GM19395 (cell line): ENCODE measurements at regions not wholly inside any gene's neighbourhood (a gene's known extent, or its start where the extent isn't known, plus 50 kb on each side); places are given as distances from the start of the nearest gene placed in this dataset.
"Not testable (repeated sequence)": the region's sequence is repeated elsewhere in the genome, so short reads cannot be mapped to it uniquely, and the experiment has no call there.

Experiments used
- ATAC-seq: cut with Tn5 transposase; IDR thresholded peaks from one replicate; pipeline ENCODE4 v1.9.1; 2021; ENCODE audit warnings: mild to moderate bottlenecking, moderate library complexity; ENCODE audit not compliant: unreplicated experiment

DNA sequence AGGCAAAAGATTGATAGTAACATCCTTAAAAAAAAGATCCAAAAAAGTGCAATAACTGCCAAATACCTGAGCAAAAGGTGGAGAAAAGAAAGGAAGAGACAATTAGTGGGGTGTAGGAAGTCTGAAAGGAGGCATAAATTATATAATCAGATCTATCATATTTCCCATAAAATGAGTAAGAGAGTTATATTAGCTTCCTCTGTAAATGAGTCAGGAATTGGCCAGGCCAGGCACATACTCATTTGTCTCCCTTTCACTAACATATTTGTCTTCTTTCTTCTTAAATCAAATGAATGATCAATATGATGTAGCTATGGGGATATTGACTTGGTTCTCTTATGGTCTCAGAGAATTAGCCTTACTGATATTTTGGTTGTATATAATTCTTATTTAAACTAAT, 292.3 kb upstream of the CADM2 start:
- ATAC-seq = no peak

DNA sequence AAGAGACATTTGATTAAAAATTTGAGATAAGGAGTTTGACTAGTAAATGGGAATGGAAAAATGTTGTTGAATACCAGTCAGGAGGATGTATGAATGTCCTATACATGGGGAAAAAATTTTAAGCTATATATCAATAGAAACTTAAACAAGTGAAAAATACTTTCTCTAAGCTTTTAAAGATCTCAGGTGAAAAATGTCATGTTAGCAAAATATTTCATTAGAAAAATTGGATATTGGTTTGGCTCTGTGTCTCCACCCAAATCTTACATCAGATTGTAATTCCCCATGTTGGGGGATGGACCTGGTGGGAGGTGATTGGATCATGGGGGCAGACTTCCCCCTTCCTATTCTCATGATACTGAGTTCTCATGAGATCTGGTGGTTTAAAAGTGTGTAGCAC, 279.6 kb upstream of the CADM2 start:
- no peak for ATAC-seq

- ATAC-seq = no peak
These were observed 278.1 kb upstream of the CADM2 start for GRCh38 chr3:84680700-84681099.

DNA sequence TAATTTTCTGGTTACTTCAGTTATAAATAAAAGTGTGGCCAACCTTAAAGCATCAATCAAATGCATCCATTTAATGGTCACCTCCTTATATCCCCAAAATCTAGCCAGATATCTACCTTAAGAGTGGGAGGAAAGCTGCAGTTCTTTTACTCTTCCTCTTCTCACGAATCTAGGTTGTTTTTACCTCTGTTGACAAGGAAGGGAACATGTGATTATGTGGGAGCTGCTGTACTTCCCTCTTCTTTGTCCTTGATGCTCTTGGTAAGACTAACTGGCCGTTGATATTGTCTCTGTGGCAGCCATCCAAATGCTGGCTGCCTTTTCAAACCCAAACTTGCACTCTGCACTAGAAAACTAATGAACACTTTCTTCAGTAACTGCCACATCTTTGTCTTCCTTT, 275.3 kb upstream of the CADM2 start:
- ATAC-seq = no peak

GRCh38 chr3:84685467-84685866, 273.3 kb upstream of the CADM2 start:
- no peak for ATAC-seq

GRCh38 chr3:84692261-84692660, 266.5 kb upstream of the CADM2 start:
- ATAC-seq = no peak

DNA sequence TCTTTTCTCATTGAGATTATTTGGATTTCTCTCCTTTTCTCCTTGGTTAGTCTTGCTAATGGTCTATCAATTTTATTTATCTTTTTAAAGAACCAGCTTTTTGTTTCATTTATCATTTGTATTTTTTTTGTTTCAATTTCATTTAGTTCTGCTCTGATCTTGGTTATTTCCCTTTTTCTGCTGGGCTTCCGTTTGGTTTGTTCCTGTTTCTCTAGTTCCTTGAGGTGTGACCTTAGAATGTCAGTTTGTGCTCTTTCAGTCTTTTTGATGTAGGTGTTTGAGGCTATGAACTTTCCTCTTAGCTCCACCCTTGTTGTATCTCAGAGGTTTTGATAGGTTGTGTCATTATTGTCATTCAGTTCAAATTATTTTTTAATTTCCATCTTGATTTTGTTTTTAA, 248.5 kb upstream of the CADM2 start:
- ATAC-seq = not testable (repeated sequence)

DNA sequence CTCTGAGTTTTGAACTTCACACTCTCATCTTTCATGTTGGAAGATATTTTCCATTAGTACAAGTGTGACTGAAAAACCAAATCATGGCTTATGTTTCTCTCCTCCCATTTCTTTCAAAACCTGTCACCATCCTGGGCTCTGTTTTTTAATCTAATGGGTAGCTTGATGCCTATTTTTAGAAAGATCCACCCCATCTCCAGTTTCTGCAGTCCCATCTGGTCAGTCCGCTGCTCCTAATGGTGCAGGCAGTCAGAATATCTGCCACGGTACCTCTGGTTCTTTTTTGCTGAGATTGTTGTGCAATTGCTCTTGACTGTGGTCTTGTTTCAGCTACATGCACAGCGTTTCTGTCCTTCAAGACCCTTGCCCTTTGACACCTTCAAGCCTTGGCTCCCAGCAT, 240.9 kb upstream of the CADM2 start:
- ATAC-seq = no peak

- ATAC-seq = no peak
These were observed 233.9 kb upstream of the CADM2 start for GRCh38 chr3:84724877-84725276.

- ATAC-seq = no peak
These were observed 231.2 kb upstream of the CADM2 start for GRCh38 chr3:84727616-84728015.

- not testable (repeated sequence) for ATAC-seq
These were observed 224.1 kb upstream of the CADM2 start for GRCh38 chr3:84734731-84735130.

DNA sequence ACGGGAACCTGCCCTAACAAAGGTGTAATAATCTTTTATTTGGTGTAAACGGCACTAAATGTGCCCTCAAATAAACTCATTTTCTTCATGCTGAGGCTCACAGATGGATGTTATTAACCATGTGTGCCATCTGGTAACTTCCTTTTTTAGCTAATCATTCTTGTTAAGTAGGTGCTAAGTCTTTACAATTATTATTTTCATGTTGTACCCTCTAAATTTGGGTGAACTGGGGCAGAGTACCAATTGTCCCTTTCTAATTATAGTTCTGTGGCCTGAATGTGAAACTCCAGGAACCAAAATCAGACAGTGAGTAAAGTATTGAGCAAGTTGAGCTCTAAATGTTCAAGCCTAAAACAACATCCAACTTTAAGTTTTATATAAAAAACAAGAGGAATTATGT, 220.7 kb upstream of the CADM2 start:
- no peak for ATAC-seq

- no peak for ATAC-seq
These were observed 215.8 kb upstream of the CADM2 start for GRCh38 chr3:84742915-84743425.

DNA sequence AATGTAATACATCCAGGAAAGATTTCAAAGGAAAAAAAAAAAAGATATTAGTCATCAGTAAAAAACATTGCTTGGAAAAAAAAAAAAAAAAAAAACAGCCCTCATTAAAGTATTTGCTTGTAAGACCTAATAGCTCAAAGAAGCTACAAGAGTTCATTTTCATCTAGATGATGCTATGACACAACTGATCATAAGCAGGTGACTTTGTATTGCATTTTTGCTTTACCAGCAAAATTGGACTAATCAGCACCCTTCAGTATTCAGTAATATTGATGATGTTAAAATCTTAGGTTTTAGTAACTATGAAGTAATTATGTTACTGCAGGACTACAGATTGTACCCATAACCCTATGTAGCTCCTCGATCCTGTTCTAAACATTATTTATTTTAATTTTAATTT, 214.7 kb upstream of the CADM2 start:
- ATAC-seq = no peak

DNA sequence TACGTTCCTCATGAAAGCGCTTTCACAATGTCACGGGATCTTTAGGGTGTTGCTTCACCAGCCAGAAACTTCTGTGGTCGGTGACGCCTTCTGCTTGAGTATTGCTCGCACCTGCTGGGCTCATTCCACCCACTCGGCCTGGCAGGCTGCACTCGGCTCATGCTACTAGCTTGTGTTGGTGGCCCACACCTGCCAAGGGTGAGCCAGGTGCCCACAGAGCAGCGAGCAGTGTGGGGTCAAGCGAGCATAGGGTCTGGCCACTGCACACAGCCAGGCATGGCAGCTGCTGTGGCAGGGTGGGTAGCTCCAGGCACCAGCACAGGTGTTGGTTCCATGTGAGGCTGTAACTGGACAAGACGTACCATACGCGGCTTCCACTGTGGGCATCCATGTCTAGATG, 202.9 kb upstream of the CADM2 start:
- ATAC-seq = no peak

GRCh38 chr3:84759361-84759760, 199.4 kb upstream of the CADM2 start:
- ATAC-seq = no peak

DNA sequence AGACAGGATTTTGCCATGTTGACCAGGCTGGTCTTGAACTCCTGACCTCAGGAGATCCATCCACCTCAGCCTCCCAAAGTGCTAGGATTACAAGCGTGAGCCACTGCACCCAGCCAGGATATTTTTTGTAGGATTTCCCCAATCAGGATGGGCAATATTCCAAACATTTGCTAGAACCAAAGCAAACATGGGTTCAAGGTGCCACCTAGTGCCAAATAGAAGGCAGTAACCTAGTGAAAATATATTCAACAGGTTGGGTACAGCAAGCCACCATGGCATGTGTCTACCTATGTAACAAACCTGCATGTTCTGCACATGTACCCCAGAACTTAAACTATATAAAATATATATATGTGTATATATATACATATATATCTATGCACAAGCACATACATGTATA, 185.9 kb upstream of the CADM2 start:
- no peak for ATAC-seq

- no peak for ATAC-seq
These were observed 175.5 kb upstream of the CADM2 start for GRCh38 chr3:84783281-84783680.

- ATAC-seq = no peak
These were observed 168.8 kb upstream of the CADM2 start for GRCh38 chr3:84789961-84790360.

DNA sequence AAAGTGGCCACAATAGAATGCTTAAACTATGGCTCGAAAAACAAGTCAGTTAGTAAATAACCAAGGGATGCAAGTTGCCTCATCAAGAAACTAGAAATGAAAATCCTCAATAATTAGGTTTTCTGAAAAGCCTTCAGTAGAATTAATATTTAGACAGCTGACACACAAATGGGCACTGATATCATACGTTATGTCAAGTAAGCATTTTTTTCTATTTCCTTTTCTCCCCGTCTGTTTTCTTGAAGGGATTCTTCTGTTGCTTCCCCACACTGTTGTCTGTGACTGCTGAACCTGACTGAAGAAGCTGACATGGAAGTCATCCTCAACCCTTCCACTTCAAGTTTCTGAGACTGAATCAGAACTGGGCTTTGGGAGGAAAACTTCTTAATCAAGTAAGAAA, 151.8 kb upstream of the CADM2 start:
- ATAC-seq = no peak

DNA sequence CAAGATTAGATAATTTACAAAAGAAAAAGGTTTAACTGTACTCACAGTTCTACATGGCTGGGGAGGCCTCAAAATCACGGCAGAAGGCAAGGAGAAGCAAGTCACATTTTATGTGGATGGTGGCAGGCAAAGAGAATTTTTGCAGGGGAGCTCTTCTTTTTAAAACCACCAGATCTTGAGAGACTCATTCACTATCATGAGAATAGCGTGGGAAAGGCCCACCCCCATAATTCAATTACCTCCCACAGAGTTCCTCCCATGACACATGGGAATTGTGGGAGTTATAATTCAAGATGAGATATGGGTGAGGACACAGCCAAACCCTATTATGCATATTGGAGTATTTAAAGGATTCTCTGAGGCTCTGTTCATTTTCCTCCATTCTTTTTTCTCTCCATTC, 138.7 kb upstream of the CADM2 start:
- no peak for ATAC-seq

- no peak for ATAC-seq
These were observed 137.9 kb upstream of the CADM2 start for GRCh38 chr3:84820906-84821305.

- ATAC-seq = no peak
These were observed 133.0 kb upstream of the CADM2 start for GRCh38 chr3:84825817-84826216.

- ATAC-seq = no peak
These were observed 128.3 kb upstream of the CADM2 start for GRCh38 chr3:84830476-84830875.
